ENCODE measurements at regions not wholly inside any gene's neighbourhood (a gene's known extent, or its start where the extent isn't known, plus 50 kb on each side); places are given as distances from the start of the nearest gene placed in this dataset.

DNA sequence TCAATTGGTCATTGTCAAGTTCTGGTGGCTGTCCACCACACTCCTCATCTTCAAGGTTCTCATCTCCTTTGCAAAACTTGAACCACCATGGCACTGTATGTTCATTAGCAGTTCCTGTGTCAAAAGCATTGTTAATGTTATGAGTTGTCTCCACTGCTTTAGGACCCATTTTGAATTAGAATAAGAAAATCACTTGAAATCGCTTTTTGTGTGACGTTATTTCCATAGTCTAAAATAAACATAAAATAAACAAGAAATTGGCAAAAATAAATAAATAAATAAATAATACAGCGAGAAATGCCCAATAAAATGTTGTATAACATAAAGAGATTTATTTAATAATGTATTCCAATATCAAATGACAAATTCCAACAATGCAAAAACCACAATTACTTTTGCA is 195.5 kb upstream of the CDC14C start:
- Histone ChIP-seq H2BK12ac (ENCODE audit: low read depth, low read length) (no peak overlapping the region), H4K91ac (replicated peaks; ENCODE audit: insufficient read length, low read length) (no peak overlapping the region), H3K23me2 (ENCODE audit: low read depth, low read length) (no peaks in the 10 kb centered on the region)
- TF ChIP-seq JUN (IDR thresholded peaks at IDR 0.05; ENCODE audit: low read depth, low read length) = no peak

More for the DNA sequence above, 195.5 kb upstream of the CDC14C start:
- Histone ChIP-seq H3K18ac (ENCODE audit: extremely low read depth, low read length) (no peak overlapping the region), H4K8ac (ENCODE audit: extremely low read depth, insufficient read depth, low read length) (no peak overlapping the region), H3K23ac (ENCODE audit: insufficient read length) (no peak overlapping the region), H4K20me1 (replicated peaks in 1 of 2; ENCODE audit: control insufficient read depth in 1 of 2, insufficient read depth in 2 of 2, low read length in 2 of 2) (no peaks in the 10 kb centered on the region), H3K79me2 (ENCODE audit: control insufficient read depth in 1 of 2, insufficient read depth in 2 of 2, low read length in 2 of 2) (no peaks in the 10 kb centered on the region), H2BK120ac (replicated peaks; ENCODE audit: low read depth, low read length) (no peak overlapping the region), H3K14ac (ENCODE audit: insufficient read length) (no peak overlapping the region), H4K5ac (ENCODE audit: insufficient read length, low read depth, low read length) (no peak overlapping the region), H3K36me3 (ENCODE audit: control insufficient read depth in 2 of 4, insufficient read depth in 4 of 4, low read length in 3 of 4) (no peaks in the 10 kb centered on the region), H2BK15ac (ENCODE audit: low read length) (no peak overlapping the region), H3K27me3 (replicated peaks in 1 of 4; ENCODE audit: control insufficient read depth in 3 of 4, extremely low read depth in 1 of 4, insufficient read depth in 3 of 4, low read length in 3 of 4) (no peaks in the 10 kb centered on the region), H3K4me3 (ENCODE audit: extremely low read depth in 1 of 4, insufficient read depth in 2 of 4, low read depth in 3 of 4, low read length in 4 of 4) (no peak overlapping the region), H3K79me1 (ENCODE audit: low read depth, low read length) (no peaks in the 10 kb centered on the region), H3K9me3 (ENCODE audit: insufficient read depth in 2 of 2, low read depth in 1 of 2, low read length in 1 of 2) (peaks cover 7 to 8% of the 10 kb centered on the region in 2 experiments; a peak in 2 of 4 replicates), H2BK5ac (ENCODE audit: low read depth, low read length) (no peak overlapping the region), H3K56ac (replicated peaks; ENCODE audit: insufficient read length, low read depth, low read length) (no peak overlapping the region), H3K27ac (ENCODE audit: low read depth, low read length) (no peak overlapping the region), H2BK20ac (ENCODE audit: low read length) (no peak overlapping the region), H3K4me2 (ENCODE audit: insufficient read depth in 1 of 2, low read depth in 2 of 2, low read length in 2 of 2) (no peak overlapping the region), H3K9ac (replicated peaks in 1 of 4; ENCODE audit: extremely low read depth in 1 of 4, low read depth in 3 of 4, low read length in 3 of 4) (no peak overlapping the region), H2AFZ (ENCODE audit: low read length) (no peak overlapping the region), H3K4ac (replicated peaks; ENCODE audit: insufficient read length, low read depth, low read length) (no peak overlapping the region), H2AK5ac (ENCODE audit: low read depth, low read length) (no peak overlapping the region), H3K4me1 (replicated peaks in 1 of 4; ENCODE audit: control insufficient read depth in 3 of 4, insufficient read depth in 4 of 4, low read length in 3 of 4) (no peaks in the 10 kb centered on the region)
- ChIA-PET CTCF (ENCODE audit: partially characterized antibody) (interaction anchor here (1.6 kb wide), 1 partner anchor 98 kb away, joined by 6 read pairs; no protein-coding TSS in a partner anchor), POLR2A (ENCODE audit: partially characterized antibody) (no interaction called here)
- 72% methylated on average over 3 of the region's 3 CpGs; no CpG with 5 or more reads in 1 of the 2 experiments for WGBS, 2 experiments (ENCODE audit: extremely low coverage in 1 of 2, insufficient coverage in 1 of 2, insufficient read length in 1 of 2, insufficient replicate concordance in 2 of 2, low coverage in 1 of 2, low lambda C conversion rate in 2 of 2, missing lambda C conversion rate in 1 of 2)
- DNase-seq (ENCODE audit: low read depth in 1 of 2, low spot score in 2 of 2) = no peak
- FAIRE-seq = no peak
